ENCODE measurements at regions not wholly inside any gene's neighbourhood (a gene's known extent, or its start where the extent isn't known, plus 50 kb on each side); places are given as distances from the start of the nearest gene placed in this dataset.
"Not testable (repeated sequence)": the region's sequence is repeated elsewhere in the genome, so short reads cannot be mapped to it uniquely, and the experiment has no call there.

- no peak for DNase-seq (ENCODE audit: low spot score)
Observed at GRCh38 chr3:16708285-16708684, 103.1 kb upstream of the DAZL start.

DNA sequence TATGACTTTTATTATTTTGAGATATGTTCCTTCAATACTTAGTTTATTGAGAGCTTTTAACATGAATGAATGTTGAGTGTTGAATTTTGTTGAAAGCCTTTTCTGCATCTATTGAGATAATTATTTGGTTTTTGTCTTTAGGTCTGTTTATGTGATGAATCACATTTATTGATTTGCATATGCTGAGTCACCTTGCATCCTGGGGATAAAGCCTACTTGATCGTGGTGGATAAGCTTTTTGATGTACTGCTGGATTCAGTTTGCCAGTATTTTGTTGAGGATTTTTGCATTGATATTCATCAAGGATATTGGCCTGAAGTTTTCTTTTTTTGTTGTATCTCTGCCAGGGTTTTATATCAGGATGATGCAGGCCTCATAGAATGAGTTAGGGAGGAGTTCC, 106.5 kb upstream of the DAZL start:
- not testable (repeated sequence) for DNase-seq (ENCODE audit: low spot score)

GRCh38 chr3:16715281-16715680, 110.1 kb upstream of the DAZL start:
- DNase-seq (ENCODE audit: low spot score): no peak

DNA sequence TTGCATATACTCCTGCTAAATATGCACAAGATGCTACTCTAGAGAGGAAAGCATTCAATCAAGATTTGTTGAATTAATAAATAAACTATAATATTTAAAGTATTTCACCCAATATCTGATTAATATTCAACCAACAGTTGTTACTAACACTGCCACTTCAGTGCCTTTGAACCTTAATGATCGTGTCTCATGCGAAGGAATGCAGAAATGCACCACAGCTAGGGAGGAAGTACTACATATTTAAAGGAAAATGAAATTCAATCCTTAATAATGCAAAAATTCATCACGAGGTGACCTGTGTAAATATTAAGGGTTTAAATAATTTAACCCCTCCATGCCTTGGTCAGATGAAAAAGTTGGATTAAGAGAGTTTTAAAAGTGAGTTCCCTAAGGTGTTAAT, 114.2 kb upstream of the DAZL start:
- no peak for DNase-seq (ENCODE audit: low spot score)

DNA sequence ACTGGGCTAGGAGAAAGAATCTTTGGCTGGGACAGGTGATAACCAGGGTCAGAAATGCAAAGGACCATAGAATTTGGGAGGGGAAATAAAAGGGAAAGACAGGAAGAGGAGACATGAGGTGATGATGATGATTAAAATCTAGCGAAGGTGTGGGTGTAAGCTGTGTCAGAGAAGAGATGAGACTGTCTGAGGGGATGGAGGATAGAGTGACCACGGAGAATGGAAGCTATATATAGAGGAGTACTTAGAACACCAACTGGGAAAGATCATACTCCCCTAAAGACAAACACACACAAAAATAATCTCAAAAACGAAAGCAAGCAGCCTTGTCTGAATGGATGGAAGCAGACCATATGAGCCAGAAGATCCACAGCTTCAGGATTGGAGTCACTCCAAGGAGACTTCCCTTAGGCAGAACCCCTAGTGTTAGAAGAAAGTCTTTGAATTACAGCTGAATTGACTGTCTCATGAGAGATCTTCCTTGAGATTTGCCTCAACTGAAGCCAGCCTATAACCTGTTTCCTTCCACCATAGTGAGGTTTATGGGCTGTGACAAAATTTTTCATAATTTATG, 115.2 kb upstream of the DAZL start:
- no peak for DNase-seq (ENCODE audit: low spot score)

GRCh38 chr3:16721494-16721893, 116.3 kb upstream of the DAZL start:
- no peak for DNase-seq (ENCODE audit: low spot score)

DNA sequence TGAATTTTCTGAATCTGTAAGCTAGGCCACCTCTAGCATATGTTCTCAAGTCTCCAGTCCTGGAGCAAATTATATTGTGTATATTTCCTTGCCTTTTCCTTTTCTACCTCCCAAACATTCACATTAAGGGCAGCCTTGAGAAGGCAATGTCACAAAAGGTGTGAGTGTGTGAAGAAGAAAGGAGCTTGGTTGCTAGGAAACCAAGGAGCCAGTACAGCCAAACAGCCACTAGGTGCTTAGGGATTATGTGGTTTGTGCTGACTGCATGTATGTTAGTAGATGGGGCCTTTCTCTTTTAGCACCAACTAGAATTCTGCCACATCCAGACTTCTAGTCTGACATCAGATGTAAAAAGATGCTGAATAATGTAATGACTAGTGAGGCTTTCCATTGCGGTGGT, 118.8 kb upstream of the DAZL start:
- DNase-seq (ENCODE audit: low spot score): no peak

DNA sequence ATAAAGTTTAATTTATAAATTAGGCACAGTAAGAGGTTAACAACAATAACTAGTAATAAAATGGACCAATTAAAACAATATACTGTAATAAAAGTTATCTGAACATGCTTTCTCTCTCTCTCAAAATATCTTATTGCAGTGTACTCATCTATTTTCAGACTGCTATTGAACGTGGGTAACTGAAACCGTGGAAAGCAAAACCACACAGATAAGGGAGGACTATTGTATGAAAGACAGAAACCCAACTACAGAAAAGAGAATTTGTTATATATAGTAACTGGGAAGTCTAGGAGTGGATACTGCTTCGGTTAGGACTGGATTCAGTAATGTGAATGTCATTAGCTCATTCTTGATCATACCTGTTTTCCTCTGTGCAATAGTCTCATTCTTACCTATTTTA, 119.3 kb upstream of the DAZL start:
- no peak for DNase-seq (ENCODE audit: low spot score)

- DNase-seq (ENCODE audit: low spot score): no peak
Observed at GRCh38 chr3:16725972-16726371, 120.7 kb upstream of the DAZL start.

DNA sequence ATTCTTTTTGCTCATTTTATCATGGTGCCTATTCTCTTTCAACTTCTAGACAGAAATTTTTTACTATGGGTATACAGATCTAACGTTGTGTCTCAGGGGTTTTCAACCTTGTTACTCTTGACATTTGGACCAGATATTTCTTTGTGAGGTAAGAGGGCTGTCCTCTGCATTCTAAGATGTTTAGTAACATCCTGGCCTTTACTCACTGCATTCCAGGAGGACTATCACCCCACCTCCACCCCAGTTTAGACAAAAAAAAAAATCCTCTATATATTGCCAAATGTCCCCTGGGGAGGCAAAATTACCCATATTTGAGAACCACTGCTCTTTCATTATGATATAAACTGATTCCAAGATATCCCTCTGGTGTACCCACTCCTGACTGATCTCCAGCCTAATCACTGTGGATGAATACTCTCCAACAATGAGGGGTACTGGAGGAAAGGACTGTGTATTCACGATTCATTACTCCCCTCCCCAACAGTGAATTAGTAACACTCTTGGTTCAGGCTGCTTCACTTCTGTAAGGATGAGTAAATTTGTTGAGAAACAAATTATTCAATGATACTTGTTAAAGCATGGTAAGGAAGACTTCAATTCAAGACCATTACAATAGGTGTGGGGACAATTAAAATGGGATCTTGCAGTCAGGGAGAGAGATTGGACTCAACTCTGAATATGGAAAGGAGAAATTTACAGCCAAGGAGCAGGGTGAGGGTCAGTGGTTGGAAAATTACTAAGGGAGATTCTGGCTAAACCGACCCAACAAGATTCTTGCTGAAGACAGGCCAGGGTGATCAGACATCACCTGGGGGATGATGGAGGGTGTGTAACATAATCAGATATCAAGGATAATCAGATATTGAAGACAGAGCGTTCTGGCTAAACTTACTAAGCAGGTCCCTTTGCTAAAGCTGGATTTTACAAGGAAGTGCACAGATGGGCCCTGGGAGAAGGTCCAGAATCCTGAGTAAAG, 123.8 kb upstream of the DAZL start:
- no peak for DNase-seq (ENCODE audit: low spot score)

- no peak for DNase-seq (ENCODE audit: low spot score)
Observed at GRCh38 chr3:16738451-16738850, 133.2 kb upstream of the DAZL start.

DNA sequence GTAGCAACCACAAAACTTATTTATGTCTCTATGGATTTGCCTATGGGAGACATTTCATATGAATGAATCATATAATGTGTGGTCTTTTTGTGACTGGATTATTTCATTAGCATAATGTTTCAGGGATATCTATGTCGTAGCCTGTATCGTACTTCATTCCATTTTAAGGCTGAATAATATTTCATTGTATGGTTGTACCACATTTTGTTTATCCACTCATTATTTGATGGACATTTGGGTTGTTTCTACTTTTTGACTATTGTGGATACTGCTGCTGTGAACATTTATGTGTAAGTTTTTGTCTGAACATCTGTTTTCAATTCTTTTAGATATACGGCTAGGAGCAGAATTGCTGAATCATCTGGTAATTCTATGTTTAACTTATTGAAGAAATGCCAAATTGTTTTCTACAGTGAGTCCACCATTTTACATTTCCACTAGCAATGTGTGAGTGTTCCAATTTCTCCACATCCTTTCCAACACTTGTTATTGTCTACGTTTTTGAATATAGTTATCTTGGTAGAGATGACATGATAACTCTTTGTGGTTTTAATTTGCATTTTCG, 134.4 kb upstream of the DAZL start:
- DNase-seq (ENCODE audit: low spot score): no peak

- no peak for DNase-seq (ENCODE audit: low spot score)
Observed at GRCh38 chr3:16740515-16740914, 135.3 kb upstream of the DAZL start.

GRCh38 chr3:16741103-16741758, 136.0 kb upstream of the DAZL start:
- DNase-seq (ENCODE audit: low spot score): no peak

- no peak for DNase-seq (ENCODE audit: low spot score)
Observed at GRCh38 chr3:16741890-16742289, 136.7 kb upstream of the DAZL start.

GRCh38 chr3:16743276-16743675, 138.1 kb upstream of the DAZL start:
- no peak for DNase-seq (ENCODE audit: low spot score)

DNA sequence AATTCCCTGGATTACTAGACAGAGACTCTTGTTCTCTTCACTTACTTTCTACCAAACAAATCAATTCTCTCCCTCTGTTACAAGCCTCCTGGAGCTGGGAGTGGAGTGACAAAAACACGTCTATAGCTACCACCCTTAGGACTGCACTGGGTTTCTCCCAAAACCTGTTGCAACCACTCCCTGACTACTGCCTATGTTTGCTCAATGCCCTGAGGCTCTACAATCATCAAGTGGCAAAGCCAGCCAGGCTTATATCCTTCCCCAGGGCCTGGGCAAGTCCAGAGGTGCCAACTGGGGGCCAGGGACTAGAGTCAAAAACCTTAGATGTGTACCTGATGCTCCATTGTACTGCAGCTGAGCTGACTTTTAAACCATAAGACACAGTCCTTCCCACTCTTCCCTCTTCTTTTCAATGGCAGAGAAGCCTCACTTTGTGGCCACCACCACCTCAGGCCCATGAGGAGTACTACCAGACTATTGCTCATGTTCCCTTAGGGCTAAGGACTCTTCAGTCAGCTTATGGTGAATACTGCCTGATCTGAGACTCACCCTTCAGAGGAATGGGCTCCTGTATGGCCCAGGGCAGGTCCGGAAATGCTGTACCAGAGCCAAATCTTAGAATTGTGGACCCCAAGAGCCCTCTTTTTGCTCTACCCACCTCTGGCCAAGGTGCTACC, 125.4 kb upstream of the PLCL2 start:
- DNase-seq (ENCODE audit: low spot score): no peak

GRCh38 chr3:16761571-16761970, 123.2 kb upstream of the PLCL2 start:
- peak; percentile 2 for DNase-seq (ENCODE audit: low spot score)

DNA sequence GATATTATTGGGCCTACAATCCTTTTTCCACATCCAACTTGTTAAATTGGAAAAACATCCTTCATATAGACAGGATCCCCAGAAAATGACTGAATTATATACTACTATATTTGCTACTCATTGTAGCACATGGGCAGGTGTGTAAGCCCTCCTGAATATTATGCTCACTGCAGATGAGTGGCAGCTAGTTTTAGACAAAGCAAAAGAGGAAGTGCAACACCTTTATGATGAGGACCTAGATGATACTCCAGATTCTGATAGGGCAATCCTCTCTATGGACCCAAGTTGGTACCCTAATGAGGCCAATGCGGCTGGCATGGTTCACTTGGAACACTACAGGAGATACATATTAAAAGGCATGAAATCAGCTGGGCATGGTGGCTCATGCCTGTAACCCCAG, 119.1 kb upstream of the PLCL2 start:
- no peak for DNase-seq (ENCODE audit: low spot score)

- no peak for DNase-seq (ENCODE audit: low spot score)
Observed at GRCh38 chr3:16767006-16767405, 117.7 kb upstream of the PLCL2 start.

DNA sequence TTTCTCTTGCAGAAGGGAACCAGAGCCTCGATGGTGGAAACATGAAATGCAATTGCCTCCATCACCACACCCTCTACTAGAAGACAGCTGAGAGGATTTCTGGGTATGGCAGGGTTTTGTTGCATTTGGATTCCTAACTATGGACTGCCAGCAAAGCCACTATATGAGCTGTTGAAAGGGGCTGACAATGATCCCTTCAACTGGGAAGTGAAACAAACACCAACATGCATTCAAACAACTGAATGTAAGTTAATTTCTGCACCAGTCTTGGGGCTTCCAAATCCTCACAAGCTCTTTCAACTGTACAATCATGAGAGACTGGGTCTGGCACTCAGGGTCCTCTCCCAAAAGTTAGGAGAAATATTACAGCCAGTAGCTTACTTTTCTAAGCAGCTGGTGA, 116.7 kb upstream of the PLCL2 start:
- DNase-seq (ENCODE audit: low spot score): no peak

GRCh38 chr3:16768956-16769355, 115.8 kb upstream of the PLCL2 start:
- no peak for DNase-seq (ENCODE audit: low spot score)
